ENCODE measurements at regions not wholly inside any gene's neighbourhood (a gene's known extent, or its start where the extent isn't known, plus 50 kb on each side); places are given as distances from the start of the nearest gene placed in this dataset.
A peak's percentile ranks its signal among the peaks of the same experiment; 100 is the strongest.
"Not testable (repeated sequence)": the region's sequence is repeated elsewhere in the genome, so short reads cannot be mapped to it uniquely, and the experiment has no call there.

DNA sequence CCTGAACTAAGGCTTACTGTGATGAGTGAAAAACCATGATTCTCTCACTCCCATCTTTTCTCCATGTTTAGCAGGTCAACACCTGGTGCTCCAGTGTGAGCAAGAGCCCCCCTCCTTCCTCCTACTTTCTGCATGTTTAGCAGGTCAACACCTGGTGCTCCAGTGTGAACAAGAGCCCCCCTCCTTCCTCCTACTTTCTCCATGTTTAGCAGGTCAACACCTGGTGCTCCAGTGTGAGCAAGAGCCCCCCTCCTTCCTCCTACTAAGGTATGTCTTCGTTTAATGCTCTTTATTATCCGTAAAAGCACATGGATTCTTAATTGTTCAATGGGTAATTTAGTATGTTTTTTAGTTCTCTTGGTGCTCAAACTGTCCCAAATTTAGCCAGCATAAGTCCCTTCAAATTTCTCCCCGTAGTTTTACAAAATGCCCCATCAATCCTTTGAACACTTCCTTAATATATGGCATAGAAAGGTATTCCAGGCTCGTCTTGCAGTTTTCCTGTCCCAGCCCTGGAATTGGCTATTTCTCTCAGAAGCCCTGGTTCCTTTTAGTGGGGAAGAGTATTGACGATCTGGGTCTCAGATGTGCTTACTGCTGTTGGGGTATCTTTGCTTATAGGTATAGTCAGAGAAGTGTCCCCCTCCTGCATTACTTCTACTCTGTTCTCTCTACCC, 760.8 kb upstream of the TPTE start:
- no peaks in the 10 kb centered on the region for H3K36me3 Mint-ChIP-seq (ENCODE audit: low read depth)
- no peaks in the 10 kb centered on the region for H3K27me3 Mint-ChIP-seq (ENCODE audit: insufficient read depth)
- TF ChIP-seq CTCF (conservative IDR thresholded peaks at IDR 0.05) = no peak
- no peak overlapping the region for H3K27ac Mint-ChIP-seq
- Histone ChIP-seq H3K9me3 (ENCODE audit: control insufficient read depth, low read length) (peaks cover 90% of the 10 kb centered on the region), H3K27me3 (ENCODE audit: control insufficient read depth, insufficient read depth, low read length, poor library complexity, severe bottlenecking) (no peaks in the 10 kb centered on the region), H3K27ac (ENCODE audit: low read depth, low read length) (no peak overlapping the region), H3K4me3 (ENCODE audit: low read length) (peak overlapping the region; percentile 50), H3K4me1 (ENCODE audit: control insufficient read depth, insufficient read depth, low read length) (no peaks in the 10 kb centered on the region), H3K9ac (ENCODE audit: extremely low read depth, low read length, poor library complexity, severe bottlenecking) (no peak overlapping the region), H3K36me3 (ENCODE audit: control insufficient read depth, insufficient read depth, low read length) (no peaks in the 10 kb centered on the region)
- no peaks in the 10 kb centered on the region for H3K9me3 Mint-ChIP-seq
- no peak overlapping the region for H3K4me3 Mint-ChIP-seq
- DNase-seq = no peak
- H3K4me1 Mint-ChIP-seq = no peaks in the 10 kb centered on the region
- 64 to 73% methylated on average over 1 to 5 of the region's 5 CpGs for WGBS, 2 experiments (ENCODE audit: insufficient coverage in 1 of 2, insufficient read length in 1 of 2)

DNA sequence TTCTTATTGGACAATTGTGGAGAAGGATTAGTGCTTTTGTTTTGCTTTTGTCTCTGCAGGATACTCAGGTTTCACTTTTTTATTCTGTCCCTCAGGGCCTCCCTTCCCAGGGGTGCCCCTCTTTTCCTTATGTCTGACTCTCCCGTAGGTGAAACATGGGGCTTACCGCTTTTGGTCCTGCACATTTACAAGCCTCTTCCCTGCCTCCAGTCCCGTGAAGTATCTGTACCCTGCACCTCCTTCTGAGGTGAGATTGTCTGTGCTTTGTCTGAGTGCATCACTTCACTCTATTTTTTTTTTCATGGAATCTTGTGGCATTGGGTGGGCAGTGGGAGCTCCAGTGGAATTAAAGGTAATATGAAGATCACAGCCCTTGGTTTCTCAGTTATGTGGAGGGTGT, 758.1 kb upstream of the TPTE start:
- peaks cover 92% of the 10 kb centered on the region for H3K9me3 ChIP-seq (ENCODE audit: control insufficient read depth, low read length)
- Mint-ChIP-seq H3K27me3 (ENCODE audit: insufficient read depth) (no peaks in the 10 kb centered on the region), H3K4me1 (no peaks in the 10 kb centered on the region), H3K4me3 (no peak overlapping the region), H3K27ac (no peak overlapping the region), H3K9me3 (no peaks in the 10 kb centered on the region), H3K36me3 (ENCODE audit: low read depth) (no peaks in the 10 kb centered on the region)
- no peaks in the 10 kb centered on the region for H3K27me3 ChIP-seq (ENCODE audit: control insufficient read depth, insufficient read depth, low read length, poor library complexity, severe bottlenecking)
- WGBS, 2 experiments (ENCODE audit: insufficient coverage in 1 of 2, insufficient read length in 1 of 2) = 68 to 75% methylated on average over 3 of the region's 3 CpGs
- no peak for DNase-seq
- no peak for TF ChIP-seq CTCF (conservative IDR thresholded peaks at IDR 0.05)
- H3K36me3 ChIP-seq (ENCODE audit: control insufficient read depth, insufficient read depth, low read length) = no peaks in the 10 kb centered on the region
- H3K4me3 ChIP-seq (ENCODE audit: low read length) = peak overlapping the region; percentile 37
- no peak overlapping the region for H3K27ac ChIP-seq (ENCODE audit: low read depth, low read length)
- no peak overlapping the region for H3K9ac ChIP-seq (ENCODE audit: extremely low read depth, low read length, poor library complexity, severe bottlenecking)
- no peaks in the 10 kb centered on the region for H3K4me1 ChIP-seq (ENCODE audit: control insufficient read depth, insufficient read depth, low read length)

- Histone ChIP-seq H3K27ac (ENCODE audit: low read depth, low read length) (no peak overlapping the region), H3K9ac (ENCODE audit: extremely low read depth, low read length, poor library complexity, severe bottlenecking) (no peak overlapping the region), H3K27me3 (ENCODE audit: control insufficient read depth, insufficient read depth, low read length, poor library complexity, severe bottlenecking) (no peaks in the 10 kb centered on the region), H3K4me3 (ENCODE audit: low read length) (peak overlapping the region; percentile 37), H3K9me3 (ENCODE audit: control insufficient read depth, low read length) (peaks cover 92% of the 10 kb centered on the region), H3K4me1 (ENCODE audit: control insufficient read depth, insufficient read depth, low read length) (no peaks in the 10 kb centered on the region), H3K36me3 (ENCODE audit: control insufficient read depth, insufficient read depth, low read length) (no peaks in the 10 kb centered on the region)
- no peaks in the 10 kb centered on the region for H3K9me3 Mint-ChIP-seq
- TF ChIP-seq CTCF (conservative IDR thresholded peaks at IDR 0.05) = no peak
- no peak for DNase-seq
- no peaks in the 10 kb centered on the region for H3K36me3 Mint-ChIP-seq (ENCODE audit: low read depth)
- no peaks in the 10 kb centered on the region for H3K4me1 Mint-ChIP-seq
- no peak overlapping the region for H3K4me3 Mint-ChIP-seq
- no peaks in the 10 kb centered on the region for H3K27me3 Mint-ChIP-seq (ENCODE audit: insufficient read depth)
- 61 to 71% methylated on average over 4 of the region's 4 CpGs for WGBS, 2 experiments (ENCODE audit: insufficient coverage in 1 of 2, insufficient read length in 1 of 2)
- H3K27ac Mint-ChIP-seq = no peak overlapping the region
Measured at GRCh38 chr21:9763807-9764206, 757.6 kb upstream of the TPTE start.

DNA sequence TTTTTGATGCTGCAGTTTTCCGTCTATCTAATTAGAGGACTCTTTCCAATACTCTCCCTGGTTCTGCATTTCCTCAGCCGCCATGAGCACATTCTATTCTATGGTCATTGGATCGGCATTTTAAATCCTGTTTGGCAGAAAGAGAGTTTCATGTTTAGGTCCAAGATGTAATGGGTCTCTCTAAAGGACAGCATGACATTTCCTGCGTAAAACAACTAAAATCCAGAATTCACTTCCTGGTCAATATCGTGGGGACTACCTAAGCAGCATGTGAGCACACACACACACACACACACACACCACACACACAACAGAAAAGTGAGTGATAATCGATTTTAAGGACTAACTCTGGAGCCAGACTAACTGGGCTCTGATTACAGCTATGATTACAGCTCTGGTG, 757.1 kb upstream of the TPTE start:
- H3K4me1 Mint-ChIP-seq; H3K27ac Mint-ChIP-seq; DNase-seq; H3K4me3 Mint-ChIP-seq; H3K27ac ChIP-seq (ENCODE audit: low read depth, low read length); H3K27me3 Mint-ChIP-seq (ENCODE audit: insufficient read depth); H3K4me1 ChIP-seq (ENCODE audit: control insufficient read depth, insufficient read depth, low read length); H3K9me3 Mint-ChIP-seq; H3K27me3 ChIP-seq (ENCODE audit: control insufficient read depth, insufficient read depth, low read length, poor library complexity, severe bottlenecking); H3K9ac ChIP-seq (ENCODE audit: extremely low read depth, low read length, poor library complexity, severe bottlenecking); H3K36me3 Mint-ChIP-seq (ENCODE audit: low read depth); H3K36me3 ChIP-seq (ENCODE audit: control insufficient read depth, insufficient read depth, low read length): not testable (repeated sequence)
- peaks cover 92% of the 10 kb centered on the region for H3K9me3 ChIP-seq (ENCODE audit: control insufficient read depth, low read length)
- peak overlapping the region; percentile 37 for H3K4me3 ChIP-seq (ENCODE audit: low read length)
- WGBS, 2 experiments (ENCODE audit: insufficient coverage in 1 of 2, insufficient read length in 1 of 2) = 79 to 86% methylated on average over 5 to 6 of the region's 6 CpGs

- H3K27ac ChIP-seq (ENCODE audit: low read depth, low read length); H3K27me3 ChIP-seq (ENCODE audit: control insufficient read depth, insufficient read depth, low read length, poor library complexity, severe bottlenecking); H3K36me3 Mint-ChIP-seq (ENCODE audit: low read depth); H3K27ac Mint-ChIP-seq; H3K4me1 Mint-ChIP-seq; H3K27me3 Mint-ChIP-seq (ENCODE audit: insufficient read depth); H3K9me3 Mint-ChIP-seq; H3K4me1 ChIP-seq (ENCODE audit: control insufficient read depth, insufficient read depth, low read length); H3K9ac ChIP-seq (ENCODE audit: extremely low read depth, low read length, poor library complexity, severe bottlenecking); H3K4me3 Mint-ChIP-seq; H3K4me3 ChIP-seq (ENCODE audit: low read length); H3K36me3 ChIP-seq (ENCODE audit: control insufficient read depth, insufficient read depth, low read length); DNase-seq: not testable (repeated sequence)
- 47 to 60% methylated on average over 1 of the region's 1 CpG for WGBS, 2 experiments (ENCODE audit: insufficient coverage in 1 of 2, insufficient read length in 1 of 2)
- H3K9me3 ChIP-seq (ENCODE audit: control insufficient read depth, low read length) = peaks cover 93% of the 10 kb centered on the region
Measured at GRCh38 chr21:9765538-9765937, 755.8 kb upstream of the TPTE start.
